GM12873 (cell line): ENCODE measurements at regions not wholly inside any gene's neighbourhood (a gene's known extent, or its start where the extent isn't known, plus 50 kb on each side); places are given as distances from the start of the nearest gene placed in this dataset.

Experiments
- CTCF ChIP-seq: IDR thresholded peaks from 2 replicates; pipeline ENCODE4 v1.5.1; 2012; ENCODE audit warnings: low read depth, mild to moderate bottlenecking, moderate library complexity, low read length, control low read depth; ENCODE audit not compliant: insufficient read depth; ENCODE audit errors: missing control alignments

GRCh38 chr18:48460929-48461583, 51.9 kb upstream of the ZBTB7C start:
- no peak for TF ChIP-seq CTCF

- no peak for TF ChIP-seq CTCF
Observed at GRCh38 chr18:48459465-48459864, 50.3 kb upstream of the ZBTB7C start.

- TF ChIP-seq CTCF: no peak
Observed at GRCh38 chr18:48459016-48459415, 49.8 kb upstream of the ZBTB7C start.
